Osteocyte (in vitro differentiated cells): ENCODE measurements at regions not wholly inside any gene's neighbourhood (a gene's known extent, or its start where the extent isn't known, plus 50 kb on each side); places are given as distances from the start of the nearest gene placed in this dataset.
"Not testable (repeated sequence)": the region's sequence is repeated elsewhere in the genome, so short reads cannot be mapped to it uniquely, and the experiment has no call there.

ENCODE experiments used
- DNase-seq: peaks from one replicate; pipeline ENCODE4 v3.0.0; 2021; ENCODE audit warnings: mixed read lengths; ENCODE audit not compliant: unreplicated experiment; ENCODE audit errors: extremely low spot score
- H3K27ac Mint-ChIP-seq: one replicate; pipeline ENCODE4 v1.8.0; 2021; ENCODE audit warnings: mild to moderate bottlenecking, mixed read lengths; ENCODE audit not compliant: unreplicated experiment
- H3K27me3 Mint-ChIP-seq: one replicate; pipeline ENCODE4 v1.8.0; 2021; ENCODE audit warnings: mixed read lengths; ENCODE audit not compliant: unreplicated experiment
- H3K36me3 Mint-ChIP-seq: one replicate; pipeline ENCODE4 v1.8.0; 2021; ENCODE audit warnings: mixed read lengths; ENCODE audit not compliant: unreplicated experiment
- H3K4me1 Mint-ChIP-seq: one replicate; pipeline ENCODE4 v1.8.0; 2021; ENCODE audit warnings: mixed read lengths; ENCODE audit not compliant: unreplicated experiment
- H3K4me3 Mint-ChIP-seq: one replicate; pipeline ENCODE4 v1.8.0; 2021; ENCODE audit warnings: mild to moderate bottlenecking, moderate library complexity, mixed read lengths; ENCODE audit not compliant: unreplicated experiment
- H3K9me3 Mint-ChIP-seq: one replicate; pipeline ENCODE4 v1.8.0; 2021; ENCODE audit warnings: mixed read lengths; ENCODE audit not compliant: unreplicated experiment
- CTCF ChIP-seq: fragments of 200-600 bp; sonication (generic); IDR thresholded peaks from 2 replicates; pipeline ENCODE4 v1.5.0; 2021; ENCODE audit warnings: antibody characterized with exemption, mild to moderate bottlenecking, moderate library complexity

- no peak overlapping the region for H3K27ac Mint-ChIP-seq
- peaks cover 5% of the 10 kb centered on the region for H3K27me3 Mint-ChIP-seq
- no peak overlapping the region for H3K4me3 Mint-ChIP-seq
- H3K9me3 Mint-ChIP-seq: no peaks in the 10 kb centered on the region
- no peaks in the 10 kb centered on the region for H3K36me3 Mint-ChIP-seq
- no peaks in the 10 kb centered on the region for H3K4me1 Mint-ChIP-seq
- TF ChIP-seq CTCF: no peak
- no peak for DNase-seq
Measured at GRCh38 chr12:23245186-23245585, 620.2 kb downstream of the ETNK1 start.

DNA sequence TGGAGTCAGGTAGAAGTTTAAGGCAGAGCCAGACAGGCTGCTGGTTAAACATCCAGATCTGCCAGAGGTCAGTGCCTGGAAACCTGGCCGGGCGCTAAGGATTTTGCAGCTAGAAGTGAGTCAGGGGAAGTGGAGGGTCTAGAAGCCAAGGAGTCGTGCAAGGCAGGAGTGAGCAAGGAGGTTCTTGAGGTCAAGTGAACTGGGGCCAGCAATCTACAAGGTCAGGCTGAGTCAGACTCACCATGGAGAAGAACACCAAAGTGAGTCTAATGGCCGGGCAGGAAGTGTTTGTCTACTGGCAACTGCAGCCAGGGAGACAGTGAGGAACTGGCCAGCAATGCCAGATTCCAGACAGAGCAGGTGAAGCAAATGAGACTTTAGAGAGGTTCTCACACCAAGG is 628.2 kb downstream of the ETNK1 start:
- no peak for TF ChIP-seq CTCF
- peaks cover 16% of the 10 kb centered on the region for H3K9me3 Mint-ChIP-seq
- peaks cover 3% of the 10 kb centered on the region for H3K36me3 Mint-ChIP-seq
- no peak overlapping the region for H3K4me3 Mint-ChIP-seq
- no peaks in the 10 kb centered on the region for H3K27me3 Mint-ChIP-seq
- DNase-seq: no peak
- no peak overlapping the region for H3K27ac Mint-ChIP-seq
- H3K4me1 Mint-ChIP-seq: peaks cover 4% of the 10 kb centered on the region

DNA sequence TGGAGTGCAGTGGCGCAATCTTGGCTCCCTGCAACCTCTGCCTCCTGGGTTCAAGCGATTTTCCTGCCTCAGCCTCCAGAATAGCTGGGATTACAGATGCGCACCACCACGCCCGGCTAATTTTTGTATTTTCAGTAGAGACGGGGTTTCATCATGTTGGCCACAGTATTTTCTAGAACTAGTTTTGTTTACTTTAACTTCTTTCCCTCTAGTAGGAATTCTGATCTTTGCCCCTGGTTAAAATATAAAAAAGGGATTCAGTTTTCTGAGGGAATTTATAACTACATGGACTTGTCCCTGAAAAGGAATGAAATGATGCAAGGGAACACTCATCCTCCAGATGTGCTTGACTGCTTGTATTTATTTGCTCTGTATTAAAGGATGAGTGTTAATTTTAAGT is 628.9 kb downstream of the ETNK1 start:
- H3K27ac Mint-ChIP-seq, H3K36me3 Mint-ChIP-seq, H3K4me3 Mint-ChIP-seq, H3K4me1 Mint-ChIP-seq, H3K27me3 Mint-ChIP-seq, DNase-seq: not testable (repeated sequence)
- peaks cover 16% of the 10 kb centered on the region for H3K9me3 Mint-ChIP-seq

DNA sequence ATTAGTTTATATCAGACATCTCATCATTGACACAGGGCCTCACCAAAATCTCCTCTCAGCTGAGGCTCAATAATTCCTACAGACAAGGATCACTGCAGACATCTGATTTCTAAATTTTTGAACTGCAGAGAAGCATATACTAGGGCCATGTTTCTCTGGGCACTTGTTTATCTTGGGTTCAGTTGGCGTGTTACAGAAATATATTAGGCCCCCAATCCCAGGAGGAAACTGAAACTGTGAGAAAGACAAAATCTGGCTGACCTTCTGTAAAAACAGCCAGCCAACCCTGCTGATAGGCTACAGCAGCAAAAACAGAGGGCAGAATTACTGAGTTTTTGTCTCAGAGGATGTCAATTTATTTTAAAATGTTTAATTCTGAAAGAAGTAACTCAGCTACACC is 634.6 kb downstream of the ETNK1 start:
- H3K4me1 Mint-ChIP-seq: peaks cover 7% of the 10 kb centered on the region
- no peak overlapping the region for H3K27ac Mint-ChIP-seq
- H3K4me3 Mint-ChIP-seq: no peak overlapping the region
- no peak for DNase-seq
- no peaks in the 10 kb centered on the region for H3K9me3 Mint-ChIP-seq
- no peaks in the 10 kb centered on the region for H3K36me3 Mint-ChIP-seq
- peaks cover 6% of the 10 kb centered on the region for H3K27me3 Mint-ChIP-seq
- TF ChIP-seq CTCF: no peak

DNA sequence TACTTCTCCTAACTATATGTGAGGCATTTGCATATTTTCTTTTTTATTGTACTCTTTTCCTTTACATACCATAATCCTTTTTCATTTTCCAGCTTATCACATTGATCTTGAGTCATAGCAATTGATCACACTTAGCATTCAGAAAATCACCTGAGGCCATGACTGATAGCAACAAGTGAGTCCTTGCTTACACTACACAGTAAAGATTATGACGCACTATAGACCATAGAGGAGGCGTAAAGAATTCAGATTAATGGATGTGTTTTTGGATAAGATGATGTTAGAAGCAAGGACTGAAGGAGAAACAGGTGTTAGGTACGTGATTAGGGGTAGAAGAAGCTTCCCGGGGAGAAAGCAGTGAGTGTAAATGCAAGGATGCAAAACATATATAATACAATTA is 637.7 kb downstream of the ETNK1 start:
- Mint-ChIP-seq H3K9me3 (no peaks in the 10 kb centered on the region), H3K4me3 (no peak overlapping the region), H3K27ac (no peak overlapping the region), H3K4me1 (peaks cover 7% of the 10 kb centered on the region), H3K36me3 (no peaks in the 10 kb centered on the region), H3K27me3 (peaks cover 6% of the 10 kb centered on the region)
- DNase-seq: no peak
- TF ChIP-seq CTCF: no peak

- Mint-ChIP-seq H3K27me3 (no peaks in the 10 kb centered on the region), H3K4me3 (no peak overlapping the region), H3K36me3 (no peaks in the 10 kb centered on the region), H3K27ac (no peak overlapping the region), H3K4me1 (no peaks in the 10 kb centered on the region), H3K9me3 (no peaks in the 10 kb centered on the region)
- DNase-seq: no peak
- TF ChIP-seq CTCF: no peak
Measured at GRCh38 chr12:23277831-23278230, 652.9 kb downstream of the ETNK1 start.
